ENCODE measurements at regions not wholly inside any gene's neighbourhood (a gene's known extent, or its start where the extent isn't known, plus 50 kb on each side); places are given as distances from the start of the nearest gene placed in this dataset.

GRCh38 chr2:44100351-44100750 is 68.3 kb upstream of the PPM1B start:
- ATAC-seq (ENCODE audit: insufficient read depth, low FRiP score), result peak; percentile 92

GRCh38 chr2:44101246-44101645 is 67.4 kb upstream of the PPM1B start:
- Histone ChIP-seq H3K36me3 (ENCODE audit: control insufficient read depth in 4 of 4, insufficient read depth in 4 of 4, low read length in 4 of 4) (no peaks in the 10 kb centered on the region), H3K9me3 (ENCODE audit: control insufficient read depth in 4 of 4, insufficient read depth in 3 of 4, low read length in 3 of 4) (no peaks in the 10 kb centered on the region), H3K4me3 (no peak overlapping the region), H3K27ac (ENCODE audit: low read depth in 1 of 2, low read length in 1 of 2) (no peak overlapping the region), H3K9ac (ENCODE audit: insufficient read depth in 1 of 2, low read length in 2 of 2) (no peak overlapping the region), H3K4me1 (ENCODE audit: control insufficient read depth in 5 of 5, insufficient read depth in 5 of 5, low read length in 5 of 5) (peaks cover 0 to 4% (median 0%) of the 10 kb centered on the region in 5 donors), H3K27me3 (ENCODE audit: control insufficient read depth in 3 of 3, insufficient read depth in 3 of 3, low read length in 2 of 3) (peaks cover 0 to 2% (median 0%) of the 10 kb centered on the region in 3 donors)
- TF ChIP-seq CTCF (IDR thresholded peaks at IDR 0.05; ENCODE audit: control extremely low read depth, extremely low read depth), result no peak
- DNase-seq (no peak), ATAC-seq (ENCODE audit: insufficient read depth, low FRiP score) (no peak)
- WGBS, 2 donors, result 48 to 50% methylated on average over 1 of the region's 1 CpG

More at GRCh38 chr2:44100351-44100750, 68.3 kb upstream of the PPM1B start:
- peaks cover 0 to 4% (median 0%) of the 10 kb centered on the region in 5 donors for H3K4me1 ChIP-seq (ENCODE audit: control insufficient read depth in 5 of 5, insufficient read depth in 5 of 5, low read length in 5 of 5)
- no peaks in the 10 kb centered on the region for H3K36me3 ChIP-seq (ENCODE audit: control insufficient read depth in 4 of 4, insufficient read depth in 4 of 4, low read length in 4 of 4)
- H3K27me3 ChIP-seq (ENCODE audit: control insufficient read depth in 3 of 3, insufficient read depth in 3 of 3, low read length in 2 of 3), result peaks cover 0 to 2% (median 0%) of the 10 kb centered on the region in 3 donors
- no peak overlapping the region for H3K27ac ChIP-seq (ENCODE audit: low read depth in 1 of 2, low read length in 1 of 2)
- no peak for TF ChIP-seq CTCF (IDR thresholded peaks at IDR 0.05; ENCODE audit: control extremely low read depth, extremely low read depth)
- WGBS, 2 donors, result 13 to 38% methylated on average over 3 of the region's 3 CpGs
- H3K9ac ChIP-seq (ENCODE audit: insufficient read depth in 1 of 2, low read length in 2 of 2), result no peak overlapping the region
- no peaks in the 10 kb centered on the region for H3K9me3 ChIP-seq (ENCODE audit: control insufficient read depth in 4 of 4, insufficient read depth in 3 of 4, low read length in 3 of 4)
- H3K4me3 ChIP-seq, result no peak overlapping the region
- no peak for DNase-seq

GRCh38 chr2:44102790-44103562 is 65.7 kb upstream of the PPM1B start:
- Histone ChIP-seq H3K27me3 (ENCODE audit: control insufficient read depth in 3 of 3, insufficient read depth in 3 of 3, low read length in 2 of 3) (peaks cover 0 to 3% (median 0%) of the 10 kb centered on the region in 3 donors), H3K9ac (ENCODE audit: insufficient read depth in 1 of 2, low read length in 2 of 2) (no peak overlapping the region), H3K4me3 (no peak overlapping the region), H3K36me3 (ENCODE audit: control insufficient read depth in 4 of 4, insufficient read depth in 4 of 4, low read length in 4 of 4) (no peaks in the 10 kb centered on the region), H3K9me3 (ENCODE audit: control insufficient read depth in 4 of 4, insufficient read depth in 3 of 4, low read length in 3 of 4) (no peaks in the 10 kb centered on the region), H3K27ac (ENCODE audit: low read depth in 1 of 2, low read length in 1 of 2) (no peak overlapping the region), H3K4me1 (ENCODE audit: control insufficient read depth in 5 of 5, insufficient read depth in 5 of 5, low read length in 5 of 5) (peaks cover 0 to 4% (median 0%) of the 10 kb centered on the region in 5 donors)
- 77 to 78% methylated on average over 8 of the region's 8 CpGs for WGBS, 2 donors
- no peak for TF ChIP-seq CTCF (IDR thresholded peaks at IDR 0.05; ENCODE audit: control extremely low read depth, extremely low read depth)
- DNase-seq (no peak), ATAC-seq (ENCODE audit: insufficient read depth, low FRiP score) (no peak)

All from lung (tissue), 11 donors.